GM12878 (cell line): ENCODE measurements at regions not wholly inside any gene's neighbourhood (a gene's known extent, or its start where the extent isn't known, plus 50 kb on each side); places are given as distances from the start of the nearest gene placed in this dataset.

Source experiments
- ATAC-seq: fragments of 200-7000 bp; cut with Tn5 transposase; 3 replicates; pipeline ENCODE4 v1.9.1; 2020; ENCODE audit warnings: mild to moderate bottlenecking, moderate library complexity
- BruUV-seq: library from RNA; stranded (reverse); fragments of 400-500 nt; replicated peaks from 2 replicates; lab custom pipeline; 2021; lab: Mats Ljungman, UMichigan
- CTCF ChIA-PET: fragments of 300-600 bp; sonication (Branson Sonifier 250); formaldehyde crosslinking; extraction: SDS; loops from one replicate; lab custom pipeline; 2021; ENCODE audit warnings: inconsistent platforms; lab: Yijun Ruan, JAX
- POLR2A ChIA-PET: fragments of 350-600 bp; formaldehyde crosslinking; extraction: SDS; loops from one replicate; lab custom pipeline; 2021; ENCODE audit warnings: inconsistent platforms; lab: Charles Lee
- RAD21 ChIA-PET: fragments of 300-600 bp; sonication (Branson Sonifier 250); formaldehyde crosslinking; loops from one replicate; lab custom pipeline; 2023; ENCODE audit warnings: antibody characterized with exemption; ENCODE audit not compliant: unreplicated experiment; lab: Charles Lee
- SMC1A ChIA-PET: fragments of 300-600 bp; sonication (Branson Sonifier 250); formaldehyde crosslinking; loops from one replicate; lab custom pipeline; 2023; ENCODE audit not compliant: unreplicated experiment, uncharacterized antibody; lab: Charles Lee
- DNase-seq: peaks from one replicate; pipeline ENCODE4 v3.0.0-alpha.2; 2011; ENCODE audit warnings: low read depth, low spot score
- FAIRE-seq: peaks from 3 replicates; lab custom pipeline; 2011; peaks lifted over from hg19 to GRCh38; lab: Jason Lieb, UNC
- H2AFZ ChIP-seq: 2 replicates; pipeline ENCODE4 v1.6.0; 2011; ENCODE audit warnings: low read depth, low read length, control low read depth; ENCODE audit not compliant: control insufficient read depth
- H3K27ac ChIP-seq: 2 replicates; pipeline ENCODE4 v1.5.1; 2011; ENCODE audit warnings: control low read depth; ENCODE audit not compliant: control insufficient read depth, insufficient read depth
- H3K27me3 ChIP-seq, 2 experiments: replicated peaks in 1 of 2; 2 replicates each; pipeline versions ENCODE4 v1.6.0 to v1.6.1; 2011; ENCODE audit warnings: low read length in 1 of 2; ENCODE audit not compliant: control insufficient read depth in 2 of 2, insufficient read depth in 2 of 2
- H3K36me3 ChIP-seq, 2 experiments: 2 replicates each; pipeline ENCODE4 v1.5.1; 2011; ENCODE audit warnings: low read length in 1 of 2; ENCODE audit not compliant: control insufficient read depth in 2 of 2, insufficient read depth in 2 of 2
- H3K4me1 ChIP-seq: 2 replicates; pipeline ENCODE4 v1.6.1; 2011; ENCODE audit warnings: mild to moderate bottlenecking, low read length, moderate library complexity, mixed read lengths; ENCODE audit not compliant: control insufficient read depth, insufficient read depth
- H3K4me2 ChIP-seq: 2 replicates; pipeline ENCODE4 v1.6.0; 2011; ENCODE audit warnings: control low read depth; ENCODE audit not compliant: control insufficient read depth, insufficient read depth
- H3K4me3 ChIP-seq: fragments of 200-600 bp; sonication (generic); 2 replicates; pipeline ENCODE4 v1.5.1; 2016
- H3K79me2 ChIP-seq: 2 replicates; pipeline ENCODE4 v1.6.0; 2011; ENCODE audit warnings: low read length; ENCODE audit not compliant: control insufficient read depth, insufficient read depth
- H3K9ac ChIP-seq: 2 replicates; pipeline ENCODE4 v1.8.0; 2011; ENCODE audit warnings: low read length, control low read depth, mixed read lengths; ENCODE audit not compliant: control insufficient read depth, insufficient read depth
- H3K9me3 ChIP-seq: replicated peaks from 3 replicates; pipeline ENCODE4 v1.5.1; 2011; ENCODE audit warnings: mild to moderate bottlenecking, low read length; ENCODE audit not compliant: control insufficient read depth, insufficient read depth
- H4K20me1 ChIP-seq: 2 replicates; pipeline ENCODE4 v1.6.0; 2011; ENCODE audit not compliant: control insufficient read depth, insufficient read depth
- CBX3 ChIP-seq: fragments of 200-600 bp; sonication (generic); IDR thresholded peaks from 2 replicates; pipeline ENCODE4 v1.6.1; 2016; ENCODE audit warnings: low read depth, borderline replicate concordance
- ESRRA ChIP-seq: IDR thresholded peaks from 2 replicates; pipeline ENCODE4 v1.6.1; 2012; ENCODE audit warnings: mild to moderate bottlenecking, low read length, improper control_type of control experiment
- FOXK2 ChIP-seq: fragments of 450-650 bp; IDR thresholded peaks from 2 replicates; pipeline ENCODE4 v1.6.1; 2017; ENCODE audit warnings: mild to moderate bottlenecking, moderate library complexity
- HDAC6 ChIP-seq: fragments of 200-600 bp; sonication (generic); IDR thresholded peaks from one replicate; pipeline ENCODE4 v1.8.0; 2017; ENCODE audit warnings: antibody characterized with exemption; ENCODE audit not compliant: unreplicated experiment
- NBN ChIP-seq: fragments of 450-650 bp; IDR thresholded peaks from 2 replicates; pipeline ENCODE4 v1.6.1; 2016
- RCOR1 ChIP-seq: conservative IDR thresholded peaks from 2 replicates; pipeline ENCODE4 v1.6.1; 2012; ENCODE audit warnings: low read depth, low read length, improper control_type of control experiment
- ZNF274 ChIP-seq: IDR thresholded peaks from one replicate; pipeline ENCODE4 v1.8.0; 2011; ENCODE audit not compliant: insufficient read length, insufficient read depth
- WGBS: methylation state at CpG from one replicate; pipeline ENCODE4 v1.1.6; 2016; ENCODE audit warnings: low lambda C conversion rate; ENCODE audit not compliant: insufficient replicate concordance, insufficient coverage; ENCODE audit errors: missing lambda C conversion rate; 5-methylcytosine and 5-hydroxymethylcytosine counted together
- in situ Hi-C: fragments of 300-500 bp; cut with MboI; formaldehyde crosslinking; loops from 9 replicates; pipeline ENCODE4 v1.14.3; 2018; ENCODE audit warnings: mixed read lengths
- intact Hi-C: fragments of 100-400 bp; cut with micrococcal nuclease; formaldehyde crosslinking; loops from one replicate; pipeline ENCODE4 v1.14.2; 2022; ENCODE audit not compliant: unreplicated experiment
- TF ChIP-seq, protein P1 (sequence below): fragments of 150-350 bp; IDR thresholded peaks from 2 replicates; pipeline ENCODE4 v1.6.1; 2016; ENCODE audit warnings: low read depth, low read length
- TF ChIP-seq, protein P2 (sequence below): IDR thresholded peaks from 2 replicates; pipeline ENCODE4 v1.6.1; 2012; ENCODE audit warnings: low read depth, low read length, improper control_type of control experiment
- TF ChIP-seq, protein P3 (sequence below), 3 experiments: IDR thresholded peaks in 2 of 3; conservative IDR thresholded peaks in 1 of 3; 2 replicates each; pipeline ENCODE4 v1.5.1; 2011; ENCODE audit warnings: low read depth in 3 of 3, low read length in 3 of 3, mild to moderate bottlenecking in 3 of 3, control low read depth in 2 of 3, moderate library complexity in 2 of 3, inconsistent platforms in 1 of 3, mixed read lengths in 1 of 3; ENCODE audit not compliant: control insufficient read depth in 2 of 3, insufficient read depth in 1 of 3; ENCODE audit errors: extremely low read depth in 1 of 3
- TF ChIP-seq, protein P4 (sequence below): fragments of 450-650 bp; conservative IDR thresholded peaks from 2 replicates; pipeline ENCODE4 v1.6.1; 2017; ENCODE audit warnings: mild to moderate bottlenecking, moderate library complexity
- TF ChIP-seq, protein P5 (sequence below): IDR thresholded peaks from 2 replicates; pipeline ENCODE4 v1.6.1; 2011; ENCODE audit warnings: borderline replicate concordance, low read depth, mild to moderate bottlenecking, moderate library complexity, mixed read lengths, low read length; ENCODE audit not compliant: insufficient read depth; ENCODE audit errors: extremely low read length
- TF ChIP-seq, protein P6 (sequence below): IDR thresholded peaks from 2 replicates; pipeline ENCODE4 v1.6.1; 2012; ENCODE audit warnings: mild to moderate bottlenecking, low read depth, low read length

DNA sequence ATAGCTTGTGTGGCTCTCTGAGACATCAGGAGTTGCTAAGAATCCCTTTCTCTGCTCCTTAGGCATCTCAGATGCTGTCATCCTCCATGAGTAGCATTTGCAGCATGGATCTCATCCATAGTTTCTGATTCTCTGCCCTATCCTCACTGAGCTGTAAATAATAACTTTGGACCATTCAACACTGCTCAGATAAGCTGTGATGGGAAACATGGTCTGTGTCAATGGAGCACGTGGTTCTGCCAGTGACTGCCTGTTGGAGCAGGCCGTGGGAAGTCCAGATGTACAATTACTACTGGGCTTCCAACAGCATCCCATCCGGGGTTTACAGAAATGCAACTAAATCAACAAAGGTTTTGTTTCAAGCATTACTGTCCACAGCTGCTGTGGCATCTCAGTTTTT lies 160.1 kb downstream of the OR4C45 start:
- RAD21 ChIA-PET = no interaction called here
- 19% methylated on average over 3 of the region's 3 CpGs for WGBS
- H3K9me3 ChIP-seq = no peaks in the 10 kb centered on the region
- no peak overlapping the region for H3K4me2 ChIP-seq
- SMC1A ChIA-PET = no interaction called here
- no peaks in the 10 kb centered on the region for H3K36me3 ChIP-seq
- CTCF ChIA-PET = no interaction called here
- POLR2A ChIA-PET = no interaction called here
- DNase-seq (no peak), FAIRE-seq (no peak), ATAC-seq (no peak)
- intact Hi-C loops = no loop called here
- no peak overlapping the region for H3K9ac ChIP-seq
- H3K4me1 ChIP-seq = no peaks in the 10 kb centered on the region
- no peak overlapping the region for H2AFZ ChIP-seq
- BruUV-seq = no TSS peak
- H3K27me3 ChIP-seq = no peaks in the 10 kb centered on the region
- H4K20me1 ChIP-seq = no peaks in the 10 kb centered on the region
- in situ Hi-C loops = no loop called here
- H3K79me2 ChIP-seq = no peaks in the 10 kb centered on the region
- H3K4me3 ChIP-seq = no peak overlapping the region
- H3K27ac ChIP-seq = no peak overlapping the region
- TF ChIP-seq, protein P1, sequence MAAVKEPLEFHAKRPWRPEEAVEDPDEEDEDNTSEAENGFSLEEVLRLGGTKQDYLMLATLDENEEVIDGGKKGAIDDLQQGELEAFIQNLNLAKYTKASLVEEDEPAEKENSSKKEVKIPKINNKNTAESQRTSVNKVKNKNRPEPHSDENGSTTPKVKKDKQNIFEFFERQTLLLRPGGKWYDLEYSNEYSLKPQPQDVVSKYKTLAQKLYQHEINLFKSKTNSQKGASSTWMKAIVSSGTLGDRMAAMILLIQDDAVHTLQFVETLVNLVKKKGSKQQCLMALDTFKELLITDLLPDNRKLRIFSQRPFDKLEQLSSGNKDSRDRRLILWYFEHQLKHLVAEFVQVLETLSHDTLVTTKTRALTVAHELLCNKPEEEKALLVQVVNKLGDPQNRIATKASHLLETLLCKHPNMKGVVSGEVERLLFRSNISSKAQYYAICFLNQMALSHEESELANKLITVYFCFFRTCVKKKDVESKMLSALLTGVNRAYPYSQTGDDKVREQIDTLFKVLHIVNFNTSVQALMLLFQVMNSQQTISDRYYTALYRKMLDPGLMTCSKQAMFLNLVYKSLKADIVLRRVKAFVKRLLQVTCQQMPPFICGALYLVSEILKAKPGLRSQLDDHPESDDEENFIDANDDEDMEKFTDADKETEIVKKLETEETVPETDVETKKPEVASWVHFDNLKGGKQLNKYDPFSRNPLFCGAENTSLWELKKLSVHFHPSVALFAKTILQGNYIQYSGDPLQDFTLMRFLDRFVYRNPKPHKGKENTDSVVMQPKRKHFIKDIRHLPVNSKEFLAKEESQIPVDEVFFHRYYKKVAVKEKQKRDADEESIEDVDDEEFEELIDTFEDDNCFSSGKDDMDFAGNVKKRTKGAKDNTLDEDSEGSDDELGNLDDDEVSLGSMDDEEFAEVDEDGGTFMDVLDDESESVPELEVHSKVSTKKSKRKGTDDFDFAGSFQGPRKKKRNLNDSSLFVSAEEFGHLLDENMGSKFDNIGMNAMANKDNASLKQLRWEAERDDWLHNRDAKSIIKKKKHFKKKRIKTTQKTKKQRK = no peak
- TF ChIP-seq FOXK2 = no peak
- TF ChIP-seq HDAC6 = no peak
- TF ChIP-seq, protein P2, sequence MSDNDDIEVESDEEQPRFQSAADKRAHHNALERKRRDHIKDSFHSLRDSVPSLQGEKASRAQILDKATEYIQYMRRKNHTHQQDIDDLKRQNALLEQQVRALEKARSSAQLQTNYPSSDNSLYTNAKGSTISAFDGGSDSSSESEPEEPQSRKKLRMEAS = no peak
- TF ChIP-seq, protein P3, sequence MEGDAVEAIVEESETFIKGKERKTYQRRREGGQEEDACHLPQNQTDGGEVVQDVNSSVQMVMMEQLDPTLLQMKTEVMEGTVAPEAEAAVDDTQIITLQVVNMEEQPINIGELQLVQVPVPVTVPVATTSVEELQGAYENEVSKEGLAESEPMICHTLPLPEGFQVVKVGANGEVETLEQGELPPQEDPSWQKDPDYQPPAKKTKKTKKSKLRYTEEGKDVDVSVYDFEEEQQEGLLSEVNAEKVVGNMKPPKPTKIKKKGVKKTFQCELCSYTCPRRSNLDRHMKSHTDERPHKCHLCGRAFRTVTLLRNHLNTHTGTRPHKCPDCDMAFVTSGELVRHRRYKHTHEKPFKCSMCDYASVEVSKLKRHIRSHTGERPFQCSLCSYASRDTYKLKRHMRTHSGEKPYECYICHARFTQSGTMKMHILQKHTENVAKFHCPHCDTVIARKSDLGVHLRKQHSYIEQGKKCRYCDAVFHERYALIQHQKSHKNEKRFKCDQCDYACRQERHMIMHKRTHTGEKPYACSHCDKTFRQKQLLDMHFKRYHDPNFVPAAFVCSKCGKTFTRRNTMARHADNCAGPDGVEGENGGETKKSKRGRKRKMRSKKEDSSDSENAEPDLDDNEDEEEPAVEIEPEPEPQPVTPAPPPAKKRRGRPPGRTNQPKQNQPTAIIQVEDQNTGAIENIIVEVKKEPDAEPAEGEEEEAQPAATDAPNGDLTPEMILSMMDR (IDR thresholded peaks at IDR 0.05 in 2 of 3, conservative IDR thresholded peaks at IDR 0.05 in 1 of 3; ENCODE audit: control insufficient read depth in 2 of 3, extremely low read depth in 1 of 3, insufficient read depth in 1 of 3, low read depth in 3 of 3, low read length in 3 of 3) = no peak
- TF ChIP-seq, protein P4, sequence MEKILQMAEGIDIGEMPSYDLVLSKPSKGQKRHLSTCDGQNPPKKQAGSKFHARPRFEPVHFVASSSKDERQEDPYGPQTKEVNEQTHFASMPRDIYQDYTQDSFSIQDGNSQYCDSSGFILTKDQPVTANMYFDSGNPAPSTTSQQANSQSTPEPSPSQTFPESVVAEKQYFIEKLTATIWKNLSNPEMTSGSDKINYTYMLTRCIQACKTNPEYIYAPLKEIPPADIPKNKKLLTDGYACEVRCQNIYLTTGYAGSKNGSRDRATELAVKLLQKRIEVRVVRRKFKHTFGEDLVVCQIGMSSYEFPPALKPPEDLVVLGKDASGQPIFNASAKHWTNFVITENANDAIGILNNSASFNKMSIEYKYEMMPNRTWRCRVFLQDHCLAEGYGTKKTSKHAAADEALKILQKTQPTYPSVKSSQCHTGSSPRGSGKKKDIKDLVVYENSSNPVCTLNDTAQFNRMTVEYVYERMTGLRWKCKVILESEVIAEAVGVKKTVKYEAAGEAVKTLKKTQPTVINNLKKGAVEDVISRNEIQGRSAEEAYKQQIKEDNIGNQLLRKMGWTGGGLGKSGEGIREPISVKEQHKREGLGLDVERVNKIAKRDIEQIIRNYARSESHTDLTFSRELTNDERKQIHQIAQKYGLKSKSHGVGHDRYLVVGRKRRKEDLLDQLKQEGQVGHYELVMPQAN = no peak
- no peak for TF ChIP-seq NBN
- TF ChIP-seq CBX3 = no peak
- TF ChIP-seq ESRRA = no peak
- TF ChIP-seq, protein P5, sequence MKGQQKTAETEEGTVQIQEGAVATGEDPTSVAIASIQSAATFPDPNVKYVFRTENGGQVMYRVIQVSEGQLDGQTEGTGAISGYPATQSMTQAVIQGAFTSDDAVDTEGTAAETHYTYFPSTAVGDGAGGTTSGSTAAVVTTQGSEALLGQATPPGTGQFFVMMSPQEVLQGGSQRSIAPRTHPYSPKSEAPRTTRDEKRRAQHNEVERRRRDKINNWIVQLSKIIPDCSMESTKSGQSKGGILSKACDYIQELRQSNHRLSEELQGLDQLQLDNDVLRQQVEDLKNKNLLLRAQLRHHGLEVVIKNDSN = no peak
- TF ChIP-seq, protein P6, sequence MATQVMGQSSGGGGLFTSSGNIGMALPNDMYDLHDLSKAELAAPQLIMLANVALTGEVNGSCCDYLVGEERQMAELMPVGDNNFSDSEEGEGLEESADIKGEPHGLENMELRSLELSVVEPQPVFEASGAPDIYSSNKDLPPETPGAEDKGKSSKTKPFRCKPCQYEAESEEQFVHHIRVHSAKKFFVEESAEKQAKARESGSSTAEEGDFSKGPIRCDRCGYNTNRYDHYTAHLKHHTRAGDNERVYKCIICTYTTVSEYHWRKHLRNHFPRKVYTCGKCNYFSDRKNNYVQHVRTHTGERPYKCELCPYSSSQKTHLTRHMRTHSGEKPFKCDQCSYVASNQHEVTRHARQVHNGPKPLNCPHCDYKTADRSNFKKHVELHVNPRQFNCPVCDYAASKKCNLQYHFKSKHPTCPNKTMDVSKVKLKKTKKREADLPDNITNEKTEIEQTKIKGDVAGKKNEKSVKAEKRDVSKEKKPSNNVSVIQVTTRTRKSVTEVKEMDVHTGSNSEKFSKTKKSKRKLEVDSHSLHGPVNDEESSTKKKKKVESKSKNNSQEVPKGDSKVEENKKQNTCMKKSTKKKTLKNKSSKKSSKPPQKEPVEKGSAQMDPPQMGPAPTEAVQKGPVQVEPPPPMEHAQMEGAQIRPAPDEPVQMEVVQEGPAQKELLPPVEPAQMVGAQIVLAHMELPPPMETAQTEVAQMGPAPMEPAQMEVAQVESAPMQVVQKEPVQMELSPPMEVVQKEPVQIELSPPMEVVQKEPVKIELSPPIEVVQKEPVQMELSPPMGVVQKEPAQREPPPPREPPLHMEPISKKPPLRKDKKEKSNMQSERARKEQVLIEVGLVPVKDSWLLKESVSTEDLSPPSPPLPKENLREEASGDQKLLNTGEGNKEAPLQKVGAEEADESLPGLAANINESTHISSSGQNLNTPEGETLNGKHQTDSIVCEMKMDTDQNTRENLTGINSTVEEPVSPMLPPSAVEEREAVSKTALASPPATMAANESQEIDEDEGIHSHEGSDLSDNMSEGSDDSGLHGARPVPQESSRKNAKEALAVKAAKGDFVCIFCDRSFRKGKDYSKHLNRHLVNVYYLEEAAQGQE = no peak
- TF ChIP-seq ZNF274 = no peak
- no peak for TF ChIP-seq RCOR1
